GM12864 (cell line): ENCODE measurements at regions not wholly inside any gene's neighbourhood (a gene's known extent, or its start where the extent isn't known, plus 50 kb on each side); places are given as distances from the start of the nearest gene placed in this dataset.
A peak's percentile ranks its signal among the peaks of the same experiment; 100 is the strongest.

Source experiments
- DNase-seq: peaks from one replicate; pipeline ENCODE4 v3.0.0-alpha.2; 2011; ENCODE audit warnings: low read depth
- H3K4me3 ChIP-seq: 2 replicates; pipeline ENCODE4 v1.5.1; 2011; ENCODE audit warnings: mild to moderate bottlenecking, low read depth, low read length, control low read depth
- TF ChIP-seq, protein P1 (sequence below): IDR thresholded peaks from 2 replicates; pipeline ENCODE4 v1.5.1; 2011; ENCODE audit warnings: low read depth, mild to moderate bottlenecking, moderate library complexity, low read length, control low read depth, inconsistent platforms; ENCODE audit errors: missing control alignments

DNA sequence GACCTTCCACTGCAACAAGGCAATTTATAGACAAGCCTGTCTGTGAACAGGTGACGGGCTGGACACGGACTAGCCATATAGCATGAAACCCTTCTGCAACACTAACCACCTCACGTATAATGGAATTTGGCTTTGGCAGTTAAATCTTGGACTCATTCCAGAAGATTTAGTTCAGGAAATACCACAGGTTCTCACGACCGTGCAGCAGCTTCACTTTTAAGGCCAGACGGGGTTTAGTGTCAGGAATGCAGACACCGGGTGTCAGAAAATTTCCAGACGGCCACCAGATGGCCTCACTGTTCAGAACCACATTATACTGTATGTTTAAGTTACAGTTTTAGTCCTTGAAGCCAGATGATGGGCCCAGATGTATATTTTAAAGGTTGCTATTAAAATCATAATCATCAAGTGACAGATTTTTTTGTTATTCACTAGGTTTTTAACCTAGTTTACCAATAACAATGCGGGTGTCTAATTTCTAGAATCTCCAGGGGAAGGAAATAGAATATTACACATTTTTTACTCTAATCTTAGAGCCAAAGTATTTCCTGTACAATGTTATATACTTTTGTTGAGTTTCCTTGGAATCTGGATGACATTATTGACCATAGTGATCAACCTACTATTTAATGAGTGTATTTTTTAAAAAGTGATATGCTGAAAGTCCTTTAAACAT lies 90.5 kb upstream of the TMPO start:
- TF ChIP-seq, protein P1, sequence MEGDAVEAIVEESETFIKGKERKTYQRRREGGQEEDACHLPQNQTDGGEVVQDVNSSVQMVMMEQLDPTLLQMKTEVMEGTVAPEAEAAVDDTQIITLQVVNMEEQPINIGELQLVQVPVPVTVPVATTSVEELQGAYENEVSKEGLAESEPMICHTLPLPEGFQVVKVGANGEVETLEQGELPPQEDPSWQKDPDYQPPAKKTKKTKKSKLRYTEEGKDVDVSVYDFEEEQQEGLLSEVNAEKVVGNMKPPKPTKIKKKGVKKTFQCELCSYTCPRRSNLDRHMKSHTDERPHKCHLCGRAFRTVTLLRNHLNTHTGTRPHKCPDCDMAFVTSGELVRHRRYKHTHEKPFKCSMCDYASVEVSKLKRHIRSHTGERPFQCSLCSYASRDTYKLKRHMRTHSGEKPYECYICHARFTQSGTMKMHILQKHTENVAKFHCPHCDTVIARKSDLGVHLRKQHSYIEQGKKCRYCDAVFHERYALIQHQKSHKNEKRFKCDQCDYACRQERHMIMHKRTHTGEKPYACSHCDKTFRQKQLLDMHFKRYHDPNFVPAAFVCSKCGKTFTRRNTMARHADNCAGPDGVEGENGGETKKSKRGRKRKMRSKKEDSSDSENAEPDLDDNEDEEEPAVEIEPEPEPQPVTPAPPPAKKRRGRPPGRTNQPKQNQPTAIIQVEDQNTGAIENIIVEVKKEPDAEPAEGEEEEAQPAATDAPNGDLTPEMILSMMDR, result peak; percentile 57
- DNase-seq, result peak; percentile 8
- no peak overlapping the region for H3K4me3 ChIP-seq

- no peak overlapping the region for H3K4me3 ChIP-seq
- no peak for DNase-seq
- TF ChIP-seq, protein P1, result no peak
Measured at GRCh38 chr12:98425859-98426258, 89.5 kb upstream of the TMPO start.

DNA sequence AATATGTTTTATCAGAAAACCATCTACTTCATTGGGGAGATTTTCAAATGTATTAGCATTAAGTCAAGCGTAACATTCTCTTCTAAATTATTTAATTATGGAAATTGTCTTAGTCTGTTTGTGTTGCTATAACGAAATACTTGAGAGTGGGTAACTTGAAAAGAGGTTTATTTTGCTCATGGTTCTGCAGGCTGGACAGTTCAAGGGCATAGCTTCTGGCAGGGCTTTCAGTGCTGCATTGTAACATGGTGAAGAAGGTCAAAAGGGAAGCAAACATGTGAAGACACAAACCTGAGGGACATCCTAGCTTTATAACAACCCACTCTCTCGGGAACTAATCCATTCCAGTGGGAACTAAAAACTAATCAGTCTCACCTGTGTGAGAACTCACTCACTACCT lies 84.3 kb upstream of the TMPO start:
- H3K4me3 ChIP-seq, result no peak overlapping the region
- no peak for DNase-seq
- TF ChIP-seq, protein P1, result no peak

DNA sequence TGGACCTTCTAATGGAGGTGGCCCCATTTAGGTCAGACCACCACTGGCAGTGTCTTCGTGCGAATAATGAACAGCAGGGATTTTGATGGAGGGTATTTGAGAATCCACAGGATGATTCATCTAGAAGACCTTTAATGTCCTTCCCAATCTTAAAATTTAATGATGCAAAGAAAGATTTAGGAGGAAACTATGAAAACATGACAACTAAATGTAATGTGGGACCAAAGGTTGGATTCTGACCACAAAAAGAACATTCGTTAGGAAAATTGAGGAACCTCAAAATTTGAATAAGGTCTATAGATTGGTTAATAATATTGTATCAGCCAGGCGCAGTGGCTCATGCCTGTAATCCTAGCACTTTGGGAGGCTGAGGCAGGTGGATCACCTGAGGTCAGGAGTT lies 78.2 kb upstream of the TMPO start:
- TF ChIP-seq, protein P1, result no peak
- no peak for DNase-seq
- no peak overlapping the region for H3K4me3 ChIP-seq

- TF ChIP-seq, protein P1, result no peak
- DNase-seq, result no peak
- no peak overlapping the region for H3K4me3 ChIP-seq
Measured at GRCh38 chr12:98437806-98438595, 77.4 kb upstream of the TMPO start.

GRCh38 chr12:98438656-98439230 lies 76.6 kb upstream of the TMPO start:
- TF ChIP-seq, protein P1, result no peak
- DNase-seq, result no peak
- H3K4me3 ChIP-seq, result no peak overlapping the region
